OCI-M2 (cell line): ENCODE measurements at regions not wholly inside any gene's neighbourhood (a gene's known extent, or its start where the extent isn't known, plus 50 kb on each side); places are given as distances from the start of the nearest gene placed in this dataset.
"Not testable (repeated sequence)": the region's sequence is repeated elsewhere in the genome, so short reads cannot be mapped to it uniquely, and the experiment has no call there.

Experiments used
- DNase-seq: peaks from one replicate; lab custom pipeline; 2025; ENCODE audit not compliant: unreplicated experiment; lab: John Stamatoyannopoulos, UW

DNA sequence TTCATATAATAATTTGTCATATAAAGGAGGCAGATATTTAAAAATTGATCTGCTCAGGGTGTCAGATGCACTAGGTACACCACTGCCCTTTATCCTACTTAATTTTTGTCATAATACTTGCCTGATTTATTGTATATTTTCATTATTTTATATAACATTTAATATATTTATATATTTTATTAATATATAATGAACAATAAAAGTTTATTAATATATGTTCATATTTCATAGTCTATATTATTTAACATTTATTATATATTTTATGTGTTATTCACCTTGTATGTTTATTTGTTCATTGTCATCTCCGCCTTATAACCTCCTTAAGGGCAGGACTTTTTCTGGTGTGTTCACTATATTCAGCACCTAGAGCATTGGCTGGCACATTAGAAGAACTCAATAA lies 232.4 kb upstream of the AMIGO2 start:
- DNase-seq, result no peak

DNA sequence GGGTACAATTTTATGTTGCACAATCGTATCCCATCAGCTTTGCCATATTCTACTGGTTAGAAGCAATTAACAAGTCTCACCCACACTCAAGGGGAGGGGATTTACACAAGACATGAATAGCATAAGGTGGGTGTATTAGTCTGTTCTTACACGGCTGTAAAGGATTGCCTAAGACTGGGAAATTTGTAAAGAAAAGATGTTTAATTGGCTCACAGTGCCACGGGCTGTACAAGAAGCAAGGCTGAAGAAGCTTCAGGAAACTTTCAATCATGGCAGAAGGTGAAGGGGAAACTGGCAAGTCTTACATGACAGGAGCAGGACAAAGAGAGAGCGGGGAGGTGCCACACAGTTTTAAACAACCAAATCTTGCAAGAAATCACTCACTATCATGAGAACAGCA lies 231.8 kb upstream of the AMIGO2 start:
- DNase-seq, result no peak

DNA sequence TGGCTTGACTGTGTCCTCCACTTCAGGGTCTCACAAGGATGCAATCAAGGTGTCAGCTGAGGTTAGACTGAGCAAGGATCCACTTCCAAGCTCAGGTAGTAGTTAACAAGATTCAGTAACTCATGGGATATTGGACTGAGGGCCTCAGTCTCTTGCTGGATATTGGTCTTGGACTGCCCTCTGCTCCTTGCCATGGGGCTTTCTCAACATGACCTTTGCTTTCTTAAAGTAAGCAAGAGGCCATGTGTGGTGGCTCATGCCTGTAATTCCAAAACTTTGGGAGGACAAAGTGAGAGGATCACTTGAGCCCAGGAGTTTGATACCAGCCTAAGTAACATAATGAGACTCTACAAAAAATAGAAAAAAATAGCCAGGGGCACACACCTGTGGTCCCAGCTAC lies 231.3 kb upstream of the AMIGO2 start:
- no peak for DNase-seq

DNA sequence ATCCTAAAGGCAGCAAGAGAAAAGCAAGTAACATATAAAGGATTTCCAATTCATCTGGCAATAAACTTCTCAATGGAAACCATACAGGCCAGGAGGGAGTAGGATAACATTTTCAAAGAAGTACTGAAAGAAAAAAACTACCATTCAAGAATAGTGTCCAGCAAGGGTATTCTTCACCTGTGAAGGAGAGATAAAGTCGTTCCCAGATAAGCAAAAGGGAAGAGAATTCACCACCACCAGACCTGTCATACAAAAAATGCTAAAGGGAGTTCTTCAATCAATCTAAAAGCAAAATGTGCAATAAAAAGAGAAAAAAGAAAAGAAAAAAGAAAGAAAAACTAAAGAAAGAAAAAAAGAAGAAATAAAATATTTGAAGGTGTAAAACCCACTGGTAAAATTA lies 228.9 kb upstream of the AMIGO2 start:
- no peak for DNase-seq

DNA sequence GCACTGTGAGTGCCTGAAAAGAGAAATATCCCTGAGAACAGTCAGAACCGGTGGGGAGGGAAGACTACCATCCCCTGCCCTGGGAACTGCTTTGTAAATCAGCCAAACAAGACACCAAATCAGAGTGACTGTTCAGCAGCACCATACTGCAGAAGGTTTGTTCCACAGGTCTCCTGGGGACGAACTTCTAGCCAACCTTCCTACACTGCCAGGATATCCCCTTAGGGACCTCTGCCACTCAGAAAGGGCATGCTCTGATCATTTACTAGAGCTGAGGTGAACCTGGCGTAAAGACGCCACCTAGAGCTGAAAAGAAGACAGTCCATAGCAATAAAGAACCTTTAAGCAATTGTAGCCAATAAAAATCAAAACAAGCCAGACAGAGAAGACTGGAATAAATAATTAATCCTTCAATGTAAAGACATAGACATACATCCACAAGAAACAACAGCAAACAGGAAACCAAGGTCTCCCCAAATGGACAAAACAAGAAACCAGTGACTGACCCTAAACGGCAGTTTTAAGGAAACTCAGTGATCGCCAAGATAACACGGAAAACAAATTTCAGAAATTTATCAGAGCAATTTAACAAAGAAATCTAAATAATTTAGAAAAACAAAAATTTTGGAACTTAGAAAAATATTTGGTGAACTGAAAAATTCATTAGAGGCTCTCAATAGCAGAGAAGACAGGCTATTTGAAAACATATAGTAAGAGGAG lies 228.1 kb upstream of the AMIGO2 start:
- no peak for DNase-seq

DNA sequence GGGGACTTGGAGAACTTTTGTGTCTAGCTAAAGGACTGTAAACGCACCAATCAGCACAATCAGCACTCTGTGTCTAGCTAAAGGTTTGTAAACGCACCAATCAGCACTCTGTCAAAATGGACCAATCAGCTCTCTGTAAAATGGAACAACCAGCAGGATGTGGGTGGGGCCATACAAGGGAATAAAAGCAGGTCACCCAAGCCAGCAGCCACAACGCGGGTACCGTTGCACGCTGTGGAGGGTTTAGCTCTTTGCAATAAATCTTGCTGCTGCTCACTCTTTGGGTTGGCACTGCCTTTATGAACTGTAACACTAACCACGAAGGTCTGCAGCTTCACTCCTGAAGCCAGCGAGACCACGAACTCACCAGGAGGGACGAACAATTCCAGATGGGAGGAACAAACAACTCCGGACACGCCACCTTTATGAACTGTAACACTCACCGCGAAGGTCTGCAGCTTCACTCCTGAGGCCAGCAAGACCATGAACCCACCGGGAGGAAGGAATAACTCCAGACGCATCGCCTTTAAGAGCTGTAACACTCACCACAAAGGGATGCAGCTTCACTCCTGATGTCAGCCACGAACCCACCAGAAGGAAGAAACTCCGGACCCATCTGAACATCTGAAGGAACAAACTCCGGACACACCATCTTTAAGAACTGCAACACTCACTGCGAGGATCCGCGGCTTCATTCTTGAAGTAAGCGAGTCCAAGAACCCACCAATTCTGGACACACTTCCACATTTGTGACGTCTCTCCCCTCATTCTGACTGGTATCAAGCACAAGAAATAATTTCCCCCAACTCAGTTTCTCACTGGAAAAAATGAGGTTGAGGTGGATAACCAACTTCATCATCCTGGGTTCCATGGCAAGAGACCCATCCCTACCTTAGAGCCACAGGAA lies 227.3 kb upstream of the AMIGO2 start:
- not testable (repeated sequence) for DNase-seq

DNA sequence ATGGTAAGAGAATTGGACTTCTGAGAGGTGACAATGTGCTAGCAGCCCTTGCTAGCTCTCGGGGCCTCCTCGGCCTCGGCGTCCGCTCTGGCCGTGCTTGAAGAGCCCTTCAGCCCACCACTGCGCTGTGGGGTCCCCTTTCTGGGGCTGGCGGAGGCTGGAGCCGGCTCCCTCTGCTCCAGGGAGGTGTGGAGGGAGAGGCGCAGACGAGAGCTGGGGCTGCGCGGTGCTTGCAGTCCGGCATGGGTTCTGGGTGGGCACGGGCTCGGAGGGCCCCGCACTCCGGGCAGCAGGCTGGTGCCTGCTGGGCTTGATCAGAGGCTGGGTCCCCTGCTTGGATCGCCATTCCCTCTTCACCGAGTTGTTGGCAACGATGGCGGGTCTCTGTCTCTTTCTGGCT lies 226.4 kb upstream of the AMIGO2 start:
- no peak for DNase-seq

DNA sequence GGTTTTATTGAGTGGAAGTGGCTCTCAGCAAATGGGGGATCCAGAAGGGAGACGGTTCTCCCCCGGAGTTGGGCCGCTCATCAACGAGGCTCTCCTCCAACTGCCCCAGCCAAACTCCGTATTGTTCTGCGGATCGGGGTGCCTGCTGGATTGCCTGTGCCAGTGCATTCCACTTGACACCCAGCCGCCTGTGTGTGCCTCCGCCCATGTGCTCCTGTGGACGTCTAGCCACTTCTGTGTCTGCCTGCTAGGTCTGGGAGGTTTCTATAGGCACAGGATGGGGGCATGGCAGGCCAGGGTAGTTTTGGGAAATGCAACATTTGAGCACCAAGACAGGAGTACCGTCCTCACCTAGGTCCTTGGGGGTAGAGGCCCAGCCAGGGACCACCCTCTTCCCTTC lies 225.7 kb upstream of the AMIGO2 start:
- DNase-seq, result no peak

DNA sequence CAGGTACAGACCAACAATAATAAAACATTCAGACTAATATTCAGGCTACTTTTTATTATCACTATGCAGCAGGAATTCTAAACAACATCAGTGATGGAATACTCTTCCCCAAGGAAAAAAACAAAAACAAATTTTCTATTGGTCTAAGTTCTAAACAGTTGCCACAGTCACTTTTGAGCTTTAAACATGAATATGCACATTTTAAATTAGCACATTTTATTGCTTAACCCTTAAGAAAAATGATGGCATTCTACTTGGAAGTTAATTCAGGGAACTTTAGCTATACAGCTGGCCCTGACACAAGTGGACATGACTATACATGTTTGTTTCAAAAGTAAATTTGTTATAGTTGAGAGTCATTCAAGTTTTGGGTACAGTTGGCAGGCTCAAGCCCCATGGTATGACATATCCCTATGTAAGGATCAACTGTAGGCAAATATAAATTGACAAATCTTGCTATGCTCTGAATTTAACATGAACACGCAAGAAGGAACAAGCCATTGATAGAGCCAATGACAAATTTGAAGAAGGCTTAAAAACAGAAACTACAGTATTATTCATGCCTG lies 224.3 kb upstream of the AMIGO2 start:
- no peak for DNase-seq

DNA sequence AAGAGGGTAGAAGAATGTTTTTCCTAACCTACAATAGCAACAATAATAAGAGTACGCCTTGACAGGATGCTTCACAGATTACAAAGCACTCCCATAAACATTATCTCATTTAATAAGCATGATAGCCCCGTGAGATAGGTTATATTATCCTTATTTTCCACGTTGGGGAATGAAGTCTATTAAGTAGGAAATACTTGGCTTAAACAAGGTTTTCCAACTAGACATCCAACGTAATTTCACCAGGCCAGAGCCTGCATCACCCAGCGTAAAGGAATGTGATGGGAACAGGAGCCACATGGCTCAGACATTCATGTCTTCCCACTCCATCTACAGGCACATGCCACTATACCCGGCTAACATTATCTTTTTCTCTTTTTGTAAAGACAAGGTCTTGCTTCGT lies 223.4 kb upstream of the AMIGO2 start:
- DNase-seq, result no peak

DNA sequence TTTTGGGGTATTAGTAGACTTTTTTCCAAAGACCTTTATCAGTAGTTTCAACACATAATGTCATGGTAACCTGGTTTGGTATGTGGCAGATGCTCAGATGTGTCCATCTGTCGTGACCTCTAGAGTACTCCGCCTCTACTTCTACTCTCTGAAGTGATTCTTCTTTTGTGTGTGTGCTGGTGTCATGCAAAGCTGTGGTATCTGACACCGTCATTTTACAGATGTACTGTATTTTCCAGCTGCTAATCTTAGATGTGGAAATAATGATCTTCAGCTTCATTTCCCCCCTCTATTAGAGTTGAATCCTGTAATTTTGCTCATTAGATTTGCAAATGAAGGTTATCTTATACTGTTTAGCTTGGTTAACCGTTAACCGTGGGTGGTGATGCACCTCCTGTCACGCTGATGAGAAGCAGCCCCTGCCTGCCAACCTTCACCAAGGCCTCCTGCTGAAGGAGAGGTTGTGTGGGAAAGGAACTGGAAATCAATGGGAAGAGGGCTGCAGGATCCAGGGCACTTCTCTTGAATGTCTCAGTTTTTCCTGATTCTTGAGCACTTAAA lies 222.4 kb upstream of the AMIGO2 start:
- DNase-seq, result no peak

DNA sequence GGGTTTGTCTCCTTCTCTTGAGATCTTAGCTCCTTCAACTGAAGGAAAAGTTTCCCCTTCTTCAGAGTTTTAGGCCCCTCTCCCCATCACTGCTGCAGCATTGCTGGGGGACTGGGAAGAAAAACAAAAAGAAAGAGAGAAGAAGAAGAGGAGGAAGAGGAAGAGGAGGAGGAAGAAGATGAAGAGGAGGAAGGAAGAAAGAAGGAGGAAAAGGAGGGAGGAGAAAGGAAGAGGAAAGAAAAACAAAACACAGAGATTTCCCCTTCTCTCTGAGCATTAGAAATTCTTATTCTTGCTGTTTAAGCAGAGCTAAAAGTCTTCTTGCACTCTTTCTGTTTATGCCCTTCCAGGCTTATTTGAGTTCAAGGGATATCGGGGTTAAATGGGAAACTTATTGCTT lies 219.8 kb upstream of the AMIGO2 start:
- DNase-seq, result no peak

DNA sequence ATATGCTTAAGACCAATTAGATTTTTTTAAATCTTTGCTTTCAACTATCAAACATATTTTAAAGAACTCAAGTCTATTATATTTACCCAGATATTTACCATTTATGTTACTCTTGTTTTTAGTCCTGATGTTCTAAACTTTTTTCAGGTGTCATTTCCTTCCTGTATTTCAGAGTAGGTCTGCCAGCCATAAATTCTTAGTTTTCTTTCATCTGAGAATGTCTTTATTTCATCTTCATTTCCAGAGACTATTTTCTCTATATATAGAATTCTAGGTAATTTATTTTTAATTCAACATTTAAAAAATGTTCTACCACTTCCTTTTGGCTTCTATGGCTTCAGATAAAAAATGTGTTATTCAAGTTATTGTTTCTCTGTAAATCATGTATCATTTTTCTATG lies 218.2 kb upstream of the AMIGO2 start:
- DNase-seq, result no peak

DNA sequence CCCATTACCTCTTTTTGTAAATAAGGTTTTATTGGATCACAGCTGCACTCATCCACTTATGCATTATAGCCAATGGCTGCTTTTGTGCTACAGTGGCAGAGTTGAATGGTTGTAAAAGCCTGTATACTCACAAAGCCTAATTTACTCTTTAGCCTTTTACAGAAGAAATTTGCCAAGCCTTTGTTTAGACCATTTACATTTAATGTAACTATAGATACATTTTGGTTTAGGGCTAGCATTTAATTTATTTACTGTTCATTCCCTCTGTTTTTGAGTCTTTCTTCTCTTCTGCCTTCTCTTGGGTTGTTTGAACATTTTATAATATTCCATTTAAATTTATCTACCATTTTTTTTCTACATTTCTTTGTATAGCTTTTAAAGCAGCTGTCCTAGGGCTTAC lies 217.1 kb upstream of the AMIGO2 start:
- no peak for DNase-seq

DNA sequence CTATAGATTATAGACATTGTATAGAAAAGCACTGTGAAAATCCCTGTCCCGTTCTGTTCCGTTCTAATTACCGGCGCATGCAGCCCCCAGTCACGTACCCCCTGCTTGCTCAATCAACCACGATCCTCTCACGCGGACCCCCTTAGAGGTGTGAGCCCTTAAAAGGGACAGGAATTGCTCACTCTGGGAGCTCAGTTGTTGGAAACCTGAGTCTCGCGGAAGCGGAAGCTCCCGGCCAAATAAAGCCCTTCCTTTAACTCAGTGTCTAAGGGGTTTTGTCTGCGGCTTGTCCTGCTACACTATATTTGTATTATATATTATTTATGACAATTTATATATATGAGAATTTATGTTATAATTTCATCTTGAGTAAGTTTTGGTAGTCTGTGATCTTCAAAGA lies 213.6 kb upstream of the AMIGO2 start:
- no peak for DNase-seq

DNA sequence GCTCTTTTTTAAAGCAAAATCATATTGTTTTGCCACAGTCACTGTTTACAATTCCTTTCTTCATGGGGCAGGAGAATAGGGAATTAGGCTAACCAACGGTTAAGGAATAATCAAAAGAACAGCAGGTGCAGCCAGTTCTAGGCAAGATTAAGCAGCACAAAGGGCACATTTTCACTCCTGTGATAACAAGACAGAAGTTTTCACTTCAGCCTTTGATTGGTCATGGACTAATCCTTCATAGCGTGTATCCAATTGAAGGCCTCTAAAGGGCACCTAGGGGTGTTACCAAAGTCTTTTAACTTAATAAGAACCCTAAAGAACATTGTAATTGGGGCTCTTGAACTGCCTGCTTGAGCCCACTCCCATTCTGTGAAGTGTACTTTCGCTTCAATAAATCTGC lies 206.9 kb upstream of the AMIGO2 start:
- DNase-seq, result no peak
